Spleen (tissue), 7 donors: ENCODE measurements at regions not wholly inside any gene's neighbourhood (a gene's known extent, or its start where the extent isn't known, plus 50 kb on each side); places are given as distances from the start of the nearest gene placed in this dataset.

Experiments
- POLR2A ChIP-seq, 3 donors: fragments of 450-650 bp; IDR thresholded peaks; one replicate each; pipeline ENCODE4 v1.5.1; 2017; ENCODE audit warnings: antibody characterized with exemption in 3 of 3, mild to moderate bottlenecking in 1 of 3
- TF ChIP-seq, protein P1 (sequence below), 11 experiments: fragments of 200-600 bp in 7 of 11; fragments of 450-650 bp in 4 of 11; sonication (generic) in 4 of 11; IDR thresholded peaks in 8 of 11; conservative IDR thresholded peaks in 3 of 11; 1 replicate in 7 of 11; 2 replicates in 4 of 11; pipeline versions ENCODE4 v1.4.0 to v1.8.0; 2016 to 2021; ENCODE audit warnings: antibody characterized with exemption in 11 of 11, inconsistent platforms in 4 of 11, mild to moderate bottlenecking in 1 of 11
- donor health status: DM: no; HTN: no; CAD: no; lungs with moderate emphysema.
- donor health status: DM: no; HTN: no; CAD: no.
- donor health status: DM: no; HTN: no; CAD: no.

DNA sequence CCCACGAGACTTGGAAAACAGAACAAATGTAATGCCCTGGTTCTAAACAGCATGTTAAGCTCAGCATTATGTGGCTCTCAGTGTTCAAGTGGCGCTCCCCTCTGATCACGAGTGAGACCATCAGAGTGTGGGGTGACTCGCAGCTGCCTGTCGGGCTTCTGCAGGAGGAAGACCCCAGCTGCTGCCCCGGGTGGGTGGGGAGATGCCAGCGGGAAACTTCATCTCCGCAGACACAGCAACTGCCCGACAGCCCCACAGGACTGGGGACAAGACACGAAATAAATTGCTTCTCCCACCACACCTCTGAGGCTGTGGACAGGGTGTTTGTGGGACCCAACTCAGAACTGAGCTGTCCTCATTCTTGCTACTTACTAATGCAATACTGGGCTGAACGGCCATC lies 126.3 kb upstream of the KIF5B start:
- TF ChIP-seq, protein P1, sequence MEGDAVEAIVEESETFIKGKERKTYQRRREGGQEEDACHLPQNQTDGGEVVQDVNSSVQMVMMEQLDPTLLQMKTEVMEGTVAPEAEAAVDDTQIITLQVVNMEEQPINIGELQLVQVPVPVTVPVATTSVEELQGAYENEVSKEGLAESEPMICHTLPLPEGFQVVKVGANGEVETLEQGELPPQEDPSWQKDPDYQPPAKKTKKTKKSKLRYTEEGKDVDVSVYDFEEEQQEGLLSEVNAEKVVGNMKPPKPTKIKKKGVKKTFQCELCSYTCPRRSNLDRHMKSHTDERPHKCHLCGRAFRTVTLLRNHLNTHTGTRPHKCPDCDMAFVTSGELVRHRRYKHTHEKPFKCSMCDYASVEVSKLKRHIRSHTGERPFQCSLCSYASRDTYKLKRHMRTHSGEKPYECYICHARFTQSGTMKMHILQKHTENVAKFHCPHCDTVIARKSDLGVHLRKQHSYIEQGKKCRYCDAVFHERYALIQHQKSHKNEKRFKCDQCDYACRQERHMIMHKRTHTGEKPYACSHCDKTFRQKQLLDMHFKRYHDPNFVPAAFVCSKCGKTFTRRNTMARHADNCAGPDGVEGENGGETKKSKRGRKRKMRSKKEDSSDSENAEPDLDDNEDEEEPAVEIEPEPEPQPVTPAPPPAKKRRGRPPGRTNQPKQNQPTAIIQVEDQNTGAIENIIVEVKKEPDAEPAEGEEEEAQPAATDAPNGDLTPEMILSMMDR (IDR thresholded peaks at IDR 0.05 in 8 of 11, conservative IDR thresholded peaks at IDR 0.05 in 3 of 11) = no peak
- TF ChIP-seq POLR2A (IDR thresholded peaks at IDR 0.05) = no peak
